OCI-LY1 (cell line): ENCODE measurements at regions not wholly inside any gene's neighbourhood (a gene's known extent, or its start where the extent isn't known, plus 50 kb on each side); places are given as distances from the start of the nearest gene placed in this dataset.

Experiments
- H2AFZ ChIP-seq: fragments of 200-600 bp; sonication (generic), shearing (Covaris generic); 2 replicates; pipeline ENCODE4 v1.6.0; 2014; ENCODE audit warnings: antibody characterized with exemption, mild to moderate bottlenecking, low read length
- H3F3A ChIP-seq: fragments of 200-600 bp; sonication (generic), shearing (Covaris generic); 2 replicates; pipeline ENCODE4 v1.6.0; 2014; ENCODE audit warnings: mild to moderate bottlenecking, antibody characterized with exemption, low read length, moderate library complexity; ENCODE audit not compliant: insufficient read depth
- H3K27ac ChIP-seq: fragments of 200-600 bp; sonication (generic); 2 replicates; pipeline ENCODE4 v1.5.1; 2014; ENCODE audit warnings: low read length, mixed run types, mild to moderate bottlenecking, low read depth; ENCODE audit not compliant: poor library complexity, severe bottlenecking
- H3K27me3 ChIP-seq: fragments of 200-600 bp; sonication (generic); 2 replicates; pipeline ENCODE4 v1.6.0; 2014; ENCODE audit warnings: antibody characterized with exemption, mild to moderate bottlenecking, low read length, moderate library complexity; ENCODE audit not compliant: insufficient read depth
- H3K36me3 ChIP-seq: fragments of 200-600 bp; sonication (generic); 2 replicates; pipeline ENCODE4 v1.6.1; 2014; ENCODE audit warnings: mild to moderate bottlenecking, antibody characterized with exemption, low read length, moderate library complexity, mixed read lengths; ENCODE audit not compliant: insufficient read depth
- H3K4me1 ChIP-seq: fragments of 200-600 bp; sonication (generic); 2 replicates; pipeline ENCODE4 v1.5.1; 2014; ENCODE audit warnings: mild to moderate bottlenecking, low read length, moderate library complexity; ENCODE audit not compliant: insufficient read depth, severe bottlenecking
- H3K4me2 ChIP-seq: fragments of 200-600 bp; sonication (generic), shearing (Covaris generic); 2 replicates; pipeline ENCODE4 v1.6.1; 2014; ENCODE audit warnings: low read length
- H3K4me3 ChIP-seq: fragments of 200-600 bp; sonication (generic); 2 replicates; pipeline ENCODE4 v1.5.1; 2014; ENCODE audit warnings: low read length, low read depth, mild to moderate bottlenecking, mixed read lengths; ENCODE audit not compliant: poor library complexity, severe bottlenecking
- H3K79me2 ChIP-seq: fragments of 200-600 bp; shearing (Covaris generic); 2 replicates; pipeline ENCODE4 v1.6.1; 2016; ENCODE audit warnings: mixed run types, low read length, mixed read lengths; ENCODE audit not compliant: insufficient read depth
- H3K9ac ChIP-seq: fragments of 200-600 bp; sonication (generic), shearing (Covaris generic); 2 replicates; pipeline ENCODE4 v1.6.1; 2014; ENCODE audit warnings: mild to moderate bottlenecking, low read length, mixed read lengths
- H3K9me2 ChIP-seq: fragments of 200-600 bp; sonication (generic), shearing (Covaris generic); 2 replicates; pipeline ENCODE4 v1.6.1; 2014; ENCODE audit warnings: low read depth, mild to moderate bottlenecking, low read length, mixed read lengths
- H3K9me3 ChIP-seq: fragments of 200-600 bp; shearing (Covaris generic); 2 replicates; pipeline ENCODE4 v1.6.1; 2014; ENCODE audit warnings: low read length, mixed read lengths
- H4K20me1 ChIP-seq: fragments of 200-600 bp; sonication (generic), shearing (Covaris generic); 2 replicates; pipeline ENCODE4 v1.6.0; 2016; ENCODE audit warnings: mild to moderate bottlenecking, low read length; ENCODE audit not compliant: insufficient read depth
- CTCF ChIP-seq: fragments of 200-600 bp; sonication (generic), shearing (Covaris generic); IDR thresholded peaks from 2 replicates; pipeline ENCODE4 v1.5.1; 2017; ENCODE audit warnings: mild to moderate bottlenecking, antibody characterized with exemption, low read length, moderate library complexity, mixed read lengths
- EZH2 ChIP-seq: fragments of 200-600 bp; sonication (generic), shearing (Covaris generic); IDR thresholded peaks from 2 replicates; pipeline ENCODE4 v1.8.0; 2017; ENCODE audit warnings: borderline replicate concordance, mixed run types, mild to moderate bottlenecking, antibody characterized with exemption, low read length, moderate library complexity, mixed read lengths

GRCh38 chrX:40213092-40213491, 115.3 kb upstream of the BCOR start:
- H3K79me2 ChIP-seq: no peaks in the 10 kb centered on the region

GRCh38 chrX:40209951-40210617, 112.3 kb upstream of the BCOR start:
- no peaks in the 10 kb centered on the region for H4K20me1 ChIP-seq
- H3K36me3 ChIP-seq: no peaks in the 10 kb centered on the region
- H3K79me2 ChIP-seq: no peaks in the 10 kb centered on the region
- H3K9me2 ChIP-seq: no peaks in the 10 kb centered on the region
- H3K4me1 ChIP-seq: peaks cover 4% of the 10 kb centered on the region
- TF ChIP-seq EZH2: no peak
- TF ChIP-seq CTCF: no peak
- no peak overlapping the region for H3K4me3 ChIP-seq
- H3F3A ChIP-seq: no peaks in the 10 kb centered on the region
- no peak overlapping the region for H3K4me2 ChIP-seq
- H3K9ac ChIP-seq: no peak overlapping the region
- no peaks in the 10 kb centered on the region for H3K27me3 ChIP-seq
- no peak overlapping the region for H3K27ac ChIP-seq
- H3K9me3 ChIP-seq: no peaks in the 10 kb centered on the region
- H2AFZ ChIP-seq: no peak overlapping the region

More at GRCh38 chrX:40213092-40213491, 115.3 kb upstream of the BCOR start:
- Histone ChIP-seq H3K27me3 (no peaks in the 10 kb centered on the region; the same call in 1 of the 2 replicates), H3K4me3 (no peak overlapping the region), H3F3A (no peaks in the 10 kb centered on the region), H4K20me1 (no peaks in the 10 kb centered on the region), H3K4me2 (no peak overlapping the region), H3K36me3 (no peaks in the 10 kb centered on the region), H3K4me1 (peaks cover 4% of the 10 kb centered on the region), H3K27ac (no peak overlapping the region), H3K9me3 (no peaks in the 10 kb centered on the region), H3K9me2 (no peaks in the 10 kb centered on the region), H2AFZ (no peak overlapping the region), H3K9ac (no peak overlapping the region)
- TF ChIP-seq CTCF (no peak), EZH2 (no peak)

GRCh38 chrX:40207626-40208025, 109.9 kb upstream of the BCOR start:
- Histone ChIP-seq H2AFZ (no peak overlapping the region), H3K27ac (no peak overlapping the region), H3K36me3 (no peaks in the 10 kb centered on the region), H3K4me1 (peaks cover 8% of the 10 kb centered on the region), H3K4me2 (no peak overlapping the region), H4K20me1 (no peaks in the 10 kb centered on the region), H3K9me2 (no peaks in the 10 kb centered on the region), H3K9ac (no peak overlapping the region), H3K4me3 (no peak overlapping the region), H3K9me3 (no peaks in the 10 kb centered on the region), H3K27me3 (no peaks in the 10 kb centered on the region), H3F3A (no peaks in the 10 kb centered on the region), H3K79me2 (no peaks in the 10 kb centered on the region)
- no peak for TF ChIP-seq CTCF
- TF ChIP-seq EZH2: no peak
